ENCODE measurements at regions not wholly inside any gene's neighbourhood (a gene's known extent, or its start where the extent isn't known, plus 50 kb on each side); places are given as distances from the start of the nearest gene placed in this dataset.

GRCh38 chr5:117266280-117266679, 691.7 kb upstream of the SEMA6A start:
- Histone ChIP-seq H3K27me3 (ENCODE audit: control insufficient read depth, low read length) (no peaks in the 10 kb centered on the region), H3K27ac (ENCODE audit: low read depth, low read length) (no peak overlapping the region), H3K9me3 (ENCODE audit: control insufficient read depth, insufficient read depth, low read length) (no peaks in the 10 kb centered on the region), H4K20me1 (ENCODE audit: control insufficient read depth, insufficient read depth, low read depth, low read length) (no peaks in the 10 kb centered on the region), H3K4me2 (ENCODE audit: low read length) (no peak overlapping the region), H3K36me3 (ENCODE audit: control insufficient read depth, low read length) (no peaks in the 10 kb centered on the region), H3K79me2 (ENCODE audit: control insufficient read depth, low read length) (no peaks in the 10 kb centered on the region), H3K9me2 (replicated peaks; ENCODE audit: control insufficient read depth, low read length) (no peaks in the 10 kb centered on the region), H3K4me3 (ENCODE audit: low read length) (no peak overlapping the region), H3F3A (ENCODE audit: control insufficient read depth, insufficient read depth) (no peaks in the 10 kb centered on the region), H3K4me1 (ENCODE audit: control insufficient read depth, low read length) (no peaks in the 10 kb centered on the region)
- TF ChIP-seq EZH2phosphoT487 (IDR thresholded peaks at IDR 0.05; ENCODE audit: borderline replicate concordance, low read length) (no peak), CTCF (IDR thresholded peaks at IDR 0.05; ENCODE audit: low read depth, low read length, poor library complexity, severe bottlenecking) (no peak)

GRCh38 chr5:117263231-117263630, 688.6 kb upstream of the SEMA6A start:
- no peak overlapping the region for H3K4me2 ChIP-seq (ENCODE audit: low read length)
- no peaks in the 10 kb centered on the region for H3K79me2 ChIP-seq (ENCODE audit: control insufficient read depth, low read length)
- no peak overlapping the region for H3K27ac ChIP-seq (ENCODE audit: low read depth, low read length)
- 0 out of 2 replicates have a peak, but pooled peaks cover 1% of the 10 kb centered on the region for H3K27me3 ChIP-seq (ENCODE audit: control insufficient read depth, low read length)
- no peaks in the 10 kb centered on the region for H3K9me3 ChIP-seq (ENCODE audit: control insufficient read depth, insufficient read depth, low read length)
- H3K4me3 ChIP-seq (ENCODE audit: low read length): no peak overlapping the region
- H3F3A ChIP-seq (ENCODE audit: control insufficient read depth, insufficient read depth): no peaks in the 10 kb centered on the region
- no peaks in the 10 kb centered on the region for H3K36me3 ChIP-seq (ENCODE audit: control insufficient read depth, low read length)
- H4K20me1 ChIP-seq (ENCODE audit: control insufficient read depth, insufficient read depth, low read depth, low read length): no peaks in the 10 kb centered on the region
- no peaks in the 10 kb centered on the region for H3K4me1 ChIP-seq (ENCODE audit: control insufficient read depth, low read length)
- TF ChIP-seq EZH2phosphoT487 (IDR thresholded peaks at IDR 0.05; ENCODE audit: borderline replicate concordance, low read length) (no peak), CTCF (IDR thresholded peaks at IDR 0.05; ENCODE audit: low read depth, low read length, poor library complexity, severe bottlenecking) (no peak)
- no peaks in the 10 kb centered on the region for H3K9me2 ChIP-seq (replicated peaks; ENCODE audit: control insufficient read depth, low read length)

GRCh38 chr5:117262572-117263131, 688.0 kb upstream of the SEMA6A start:
- no peaks in the 10 kb centered on the region for H3K9me2 ChIP-seq (replicated peaks; ENCODE audit: control insufficient read depth, low read length)
- H3K27me3 ChIP-seq (ENCODE audit: control insufficient read depth, low read length): 0 out of 2 replicates have a peak, but pooled peaks cover 3% of the 10 kb centered on the region
- H3K4me3 ChIP-seq (ENCODE audit: low read length): no peak overlapping the region
- no peaks in the 10 kb centered on the region for H3K36me3 ChIP-seq (ENCODE audit: control insufficient read depth, low read length)
- no peak overlapping the region for H3K4me2 ChIP-seq (ENCODE audit: low read length)
- H4K20me1 ChIP-seq (ENCODE audit: control insufficient read depth, insufficient read depth, low read depth, low read length): no peaks in the 10 kb centered on the region
- no peaks in the 10 kb centered on the region for H3K4me1 ChIP-seq (ENCODE audit: control insufficient read depth, low read length)
- H3K27ac ChIP-seq (ENCODE audit: low read depth, low read length): no peak overlapping the region
- H3K79me2 ChIP-seq (ENCODE audit: control insufficient read depth, low read length): no peaks in the 10 kb centered on the region
- H3F3A ChIP-seq (ENCODE audit: control insufficient read depth, insufficient read depth): no peaks in the 10 kb centered on the region
- TF ChIP-seq EZH2phosphoT487 (IDR thresholded peaks at IDR 0.05; ENCODE audit: borderline replicate concordance, low read length) (no peak), CTCF (IDR thresholded peaks at IDR 0.05; ENCODE audit: low read depth, low read length, poor library complexity, severe bottlenecking) (no peak)
- H3K9me3 ChIP-seq (ENCODE audit: control insufficient read depth, insufficient read depth, low read length): no peaks in the 10 kb centered on the region
